ENCODE measurements at regions not wholly inside any gene's neighbourhood (a gene's known extent, or its start where the extent isn't known, plus 50 kb on each side); places are given as distances from the start of the nearest gene placed in this dataset.

- TF ChIP-seq CTCF (IDR thresholded peaks at IDR 0.05) (no peak), POLR2AphosphoS5 (IDR thresholded peaks at IDR 0.05) (no peak), POLR2A (IDR thresholded peaks at IDR 0.05) (no peak), EP300 (IDR thresholded peaks at IDR 0.05) (no peak)
Observed at GRCh38 chr12:21710958-21711775, 53.5 kb upstream of the LDHB start.
